ENCODE measurements at regions not wholly inside any gene's neighbourhood (a gene's known extent, or its start where the extent isn't known, plus 50 kb on each side); places are given as distances from the start of the nearest gene placed in this dataset.

DNA sequence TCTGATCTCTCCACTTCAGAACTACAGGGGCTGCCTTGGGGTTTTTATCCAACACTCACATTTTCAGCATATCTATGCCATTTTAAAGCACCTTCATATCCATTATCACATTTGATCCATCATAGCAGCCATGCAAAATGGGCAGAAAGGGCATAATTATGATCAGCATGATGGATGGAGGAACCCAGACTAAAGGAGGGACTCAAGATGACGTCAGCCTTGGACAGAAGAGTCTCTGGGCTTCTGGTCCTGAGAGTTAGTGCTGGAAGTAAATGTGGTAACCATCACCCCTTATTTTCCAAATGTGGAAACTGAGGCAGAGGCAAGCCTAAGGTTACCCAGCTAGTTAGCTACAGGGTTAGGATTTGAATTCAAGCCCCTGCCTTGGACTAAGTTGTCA is 273.1 kb downstream of the DRD1 start:
- no peak for DNase-seq (ENCODE audit: low read depth)

DNA sequence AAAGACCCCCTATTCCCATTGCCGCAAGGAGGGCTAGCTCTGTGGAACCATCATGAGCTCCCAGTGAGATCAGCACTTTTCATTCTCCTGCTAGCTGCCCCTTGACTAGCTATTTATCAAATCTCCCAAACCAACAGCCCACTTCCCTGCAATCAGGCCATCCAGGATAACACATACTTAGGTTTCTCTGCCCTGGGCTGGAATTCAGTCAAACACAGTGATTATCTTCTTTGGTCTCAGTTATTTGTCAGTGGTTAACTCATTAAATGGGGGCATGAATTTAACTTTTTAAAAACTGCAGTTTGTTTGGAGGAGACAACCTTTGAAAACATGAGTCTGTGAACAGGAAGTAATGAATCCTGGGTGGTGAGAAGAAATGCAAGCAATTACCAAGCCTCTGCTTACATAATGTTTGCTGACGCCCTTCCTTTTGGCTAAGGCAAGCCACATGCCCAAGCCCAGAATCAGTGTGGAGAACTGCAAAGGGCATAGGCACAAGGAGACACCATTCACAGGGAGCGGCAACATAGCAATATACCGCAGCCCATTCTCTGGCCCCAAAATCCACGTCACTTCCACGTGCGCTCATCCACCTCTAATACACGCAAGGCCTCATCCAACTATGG is 275.0 kb downstream of the DRD1 start:
- DNase-seq (ENCODE audit: low read depth), result no peak

DNA sequence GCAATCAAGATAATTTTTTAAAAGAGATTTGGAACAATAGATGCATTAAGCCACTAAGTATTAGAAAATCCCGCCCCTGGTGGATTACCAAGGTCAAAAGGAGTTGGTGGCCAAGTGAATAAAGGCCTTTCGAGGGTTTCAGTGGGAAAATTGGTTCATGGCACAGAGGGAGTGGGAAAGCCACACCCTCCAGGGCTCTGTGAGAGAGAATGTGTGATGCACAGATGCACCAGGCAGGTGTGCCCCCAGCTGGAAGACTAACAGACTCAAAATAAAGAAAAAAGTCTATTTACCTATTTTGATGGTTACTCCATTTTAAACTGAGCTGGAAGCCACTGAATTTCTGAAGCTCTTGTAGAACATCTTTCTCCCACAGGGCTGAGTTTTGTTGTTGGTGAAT is 278.0 kb downstream of the DRD1 start:
- DNase-seq (ENCODE audit: low read depth), result no peak

GRCh38 chr5:175163586-175164275 is 280.3 kb downstream of the DRD1 start:
- DNase-seq (ENCODE audit: low read depth), result no peak

DNA sequence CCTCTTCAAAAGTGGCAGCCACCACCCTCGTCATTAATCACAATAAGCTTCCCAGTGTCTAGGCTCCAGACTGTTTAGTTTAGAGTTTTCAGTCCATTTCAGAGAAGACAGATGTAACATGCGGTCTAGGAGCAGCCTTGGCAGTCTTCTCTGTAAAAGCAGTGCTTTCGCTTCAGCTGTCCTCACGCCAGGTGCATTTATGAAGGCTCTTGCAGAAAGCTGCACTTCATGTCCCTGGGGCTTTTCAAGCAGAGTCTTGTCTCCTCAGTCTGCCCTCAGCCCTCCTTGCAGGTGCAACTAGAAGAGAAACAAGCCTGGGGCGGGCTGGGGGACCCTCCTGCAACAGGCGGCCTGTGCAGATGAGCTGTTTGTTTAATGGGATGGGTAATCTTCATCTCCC is 281.9 kb downstream of the DRD1 start:
- DNase-seq (ENCODE audit: low read depth), result no peak

DNA sequence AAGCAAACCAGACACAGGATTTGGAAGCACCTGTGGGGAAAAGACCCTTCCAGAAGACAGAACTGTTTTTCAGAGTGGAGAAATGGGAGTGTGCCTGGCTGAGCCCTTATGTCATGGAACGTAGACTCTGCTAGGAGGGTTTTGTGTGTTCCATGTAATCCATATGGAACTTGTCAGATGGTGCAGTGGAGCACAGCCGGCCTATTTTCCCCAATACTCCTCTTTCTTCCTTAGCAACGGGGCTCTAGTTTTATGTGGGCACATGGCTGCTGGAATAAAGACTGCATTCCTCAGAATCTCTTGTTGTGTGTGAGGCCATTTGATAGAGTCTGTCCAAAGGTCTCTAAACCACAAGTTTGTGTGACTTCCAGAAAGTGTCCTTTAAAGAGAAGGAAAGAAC is 284.0 kb downstream of the DRD1 start:
- no peak for DNase-seq (ENCODE audit: low read depth)

DNA sequence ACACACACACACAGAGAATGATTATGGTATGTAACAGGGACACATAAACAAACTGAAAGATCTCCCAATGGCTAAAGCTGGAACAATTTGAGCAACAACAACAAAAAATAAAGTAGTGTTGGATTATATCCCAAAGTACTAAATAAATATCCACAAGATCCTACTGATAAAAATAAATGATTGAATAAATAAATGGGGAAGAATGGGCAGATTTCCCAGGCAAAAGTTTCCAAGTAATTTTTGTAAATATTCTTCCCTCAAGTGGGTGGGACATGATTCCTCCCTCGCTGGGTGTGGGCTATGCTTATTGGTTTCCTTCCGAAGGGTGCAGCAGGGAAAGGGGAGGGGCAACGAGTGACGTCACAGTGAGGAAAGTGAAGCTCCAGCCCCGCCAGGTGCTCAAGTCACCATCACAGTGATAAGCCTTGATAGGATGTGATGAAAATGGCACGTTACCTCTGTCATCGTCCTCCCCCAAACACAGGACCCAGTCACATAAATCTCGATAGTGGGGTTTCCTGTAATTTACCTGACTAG is 295.3 kb downstream of the DRD1 start:
- DNase-seq (ENCODE audit: low read depth), result no peak

GRCh38 chr5:175146733-175147132 is 297.2 kb downstream of the DRD1 start:
- no peak for DNase-seq (ENCODE audit: low read depth)

DNA sequence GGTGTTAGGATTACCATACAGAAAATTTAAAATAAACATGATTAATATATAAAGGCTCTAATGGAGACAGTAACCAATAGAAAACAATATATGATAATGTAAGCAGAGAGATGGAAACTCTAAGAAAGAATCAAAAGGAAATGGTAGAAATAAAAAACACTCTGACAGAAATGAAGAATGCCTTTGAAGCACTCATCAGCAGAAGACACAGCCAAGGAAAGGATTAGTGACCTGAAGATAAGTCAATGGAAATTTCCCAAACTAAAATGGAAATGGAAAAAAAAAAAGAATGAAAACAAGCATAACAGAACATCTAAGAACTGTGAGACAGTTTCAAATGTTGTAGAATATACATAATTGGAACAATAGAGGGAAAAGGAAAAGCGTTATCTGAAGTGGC is 302.6 kb downstream of the DRD1 start:
- DNase-seq (ENCODE audit: low read depth), result no peak

DNA sequence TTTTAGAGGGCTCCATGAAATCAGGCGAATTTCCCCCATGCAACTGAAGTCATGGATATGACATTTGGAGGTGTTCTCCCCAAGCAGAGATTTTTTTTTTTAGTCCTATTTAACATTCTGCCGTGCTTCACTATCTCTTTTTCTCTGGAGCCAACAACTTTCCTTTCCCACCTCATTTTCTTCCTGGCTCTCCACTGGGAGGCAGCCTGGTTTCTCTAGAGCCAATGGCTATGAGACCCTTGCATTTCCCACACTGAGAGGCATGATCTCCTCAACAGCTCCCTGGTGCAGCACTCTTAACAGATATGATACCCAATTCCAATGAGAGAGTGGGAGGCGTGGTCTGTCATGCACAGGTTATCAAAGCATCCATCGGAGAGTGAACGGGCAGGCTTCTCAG is 310.8 kb downstream of the DRD1 start:
- DNase-seq (ENCODE audit: low read depth), result no peak

DNA sequence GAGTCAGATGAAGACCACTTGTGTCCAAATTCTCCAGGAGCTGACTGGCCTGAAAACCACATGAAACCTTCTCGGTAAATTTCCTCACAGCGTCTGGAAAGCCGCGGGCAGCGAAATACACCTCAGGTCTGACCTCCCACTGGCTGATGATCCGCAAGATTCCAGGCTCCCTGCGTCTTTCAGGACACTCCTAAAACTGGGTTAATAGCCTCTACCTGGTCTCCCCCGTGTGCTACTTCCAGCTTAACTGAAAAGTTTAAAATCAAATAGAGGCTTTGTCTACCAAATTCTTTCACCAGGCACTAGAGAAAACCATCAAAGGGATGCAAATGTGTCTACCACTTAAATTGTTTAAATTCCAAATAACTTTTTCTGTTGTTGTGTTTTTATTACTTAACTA is 312.6 kb downstream of the DRD1 start:
- no peak for DNase-seq (ENCODE audit: low read depth)

DNA sequence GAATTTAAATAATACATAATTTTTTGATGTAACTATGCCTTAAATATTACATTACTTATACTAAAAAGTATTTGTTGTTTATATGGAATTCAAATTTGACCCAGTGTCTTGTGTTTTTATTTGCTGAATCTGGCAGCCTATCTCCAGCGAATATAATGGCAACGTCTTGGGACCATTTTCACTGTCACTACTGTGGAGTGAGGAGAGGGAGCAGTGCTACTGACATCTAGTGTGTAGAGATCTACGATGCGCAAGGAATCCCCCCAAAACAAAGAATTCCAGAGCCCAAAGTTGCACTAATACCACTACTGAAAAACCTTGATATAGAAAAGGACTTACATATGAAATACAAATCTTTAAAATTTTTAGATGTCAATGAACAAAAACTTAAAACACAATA is 314.4 kb downstream of the DRD1 start:
- no peak for DNase-seq (ENCODE audit: low read depth)

DNA sequence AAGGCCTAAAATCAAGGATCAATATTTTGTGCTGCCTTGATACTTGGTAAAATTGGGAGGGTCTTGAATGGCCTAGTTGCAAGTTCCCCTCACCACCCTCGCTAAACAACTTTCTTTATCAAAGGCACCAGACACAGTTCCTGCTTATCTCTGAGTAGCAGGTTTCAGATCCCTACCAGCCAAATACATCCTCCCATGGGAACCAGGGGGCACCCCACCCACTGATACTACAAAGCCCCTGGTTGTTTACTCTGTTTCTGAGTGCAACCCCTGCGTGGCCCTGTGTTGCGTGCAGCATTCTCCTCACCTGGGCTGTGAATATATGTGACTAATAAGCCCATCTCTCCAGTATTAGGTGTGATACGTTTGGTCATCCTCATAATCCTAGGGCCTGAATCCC is 314.9 kb downstream of the DRD1 start:
- no peak for DNase-seq (ENCODE audit: low read depth)

DNA sequence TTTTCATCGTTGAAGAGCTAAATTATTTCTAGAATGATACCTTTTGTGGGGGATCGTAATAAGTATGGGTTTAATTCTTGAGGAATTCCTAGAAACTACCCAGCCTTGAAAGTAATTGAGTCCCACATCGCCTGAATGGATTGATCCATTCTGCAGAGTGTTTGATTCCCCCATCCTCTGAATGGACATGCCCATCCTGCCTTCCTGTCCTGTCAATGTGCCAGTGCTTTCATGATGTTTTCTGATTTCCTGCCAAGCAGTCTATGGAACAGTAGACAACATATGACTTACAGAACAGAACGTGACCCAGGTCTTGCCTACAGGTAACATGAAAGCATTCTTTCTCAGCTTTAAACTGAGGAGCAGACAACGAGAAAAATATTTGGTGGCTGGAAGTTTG is 319.2 kb downstream of the DRD1 start:
- DNase-seq (ENCODE audit: low read depth), result no peak

DNA sequence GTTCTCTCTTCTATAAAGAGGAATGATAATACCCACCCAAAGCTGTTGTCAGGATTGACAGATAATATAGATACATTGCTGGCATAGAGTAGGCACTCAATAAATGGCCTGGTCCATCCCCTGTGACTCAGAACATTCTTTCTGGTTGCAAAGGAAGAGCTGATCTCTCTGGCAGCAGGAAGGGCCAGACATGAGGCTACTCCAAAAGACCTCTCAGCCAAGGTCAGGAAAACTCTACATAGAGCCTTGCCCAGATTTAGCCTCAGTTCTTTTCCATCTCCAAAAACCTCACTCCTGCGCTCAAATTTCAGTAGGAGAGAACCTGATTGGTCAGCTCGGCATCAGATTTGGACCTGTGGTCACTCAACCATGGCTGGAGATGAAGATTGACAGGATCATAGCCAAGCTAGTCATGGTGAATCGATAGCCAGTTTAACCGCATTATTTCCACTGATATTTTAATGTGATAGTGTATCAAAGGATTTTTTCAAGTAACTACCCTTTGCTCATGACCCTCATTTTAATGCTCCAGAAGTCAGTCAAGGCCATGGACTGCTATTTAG is 319.6 kb downstream of the DRD1 start:
- no peak for DNase-seq (ENCODE audit: low read depth)

DNA sequence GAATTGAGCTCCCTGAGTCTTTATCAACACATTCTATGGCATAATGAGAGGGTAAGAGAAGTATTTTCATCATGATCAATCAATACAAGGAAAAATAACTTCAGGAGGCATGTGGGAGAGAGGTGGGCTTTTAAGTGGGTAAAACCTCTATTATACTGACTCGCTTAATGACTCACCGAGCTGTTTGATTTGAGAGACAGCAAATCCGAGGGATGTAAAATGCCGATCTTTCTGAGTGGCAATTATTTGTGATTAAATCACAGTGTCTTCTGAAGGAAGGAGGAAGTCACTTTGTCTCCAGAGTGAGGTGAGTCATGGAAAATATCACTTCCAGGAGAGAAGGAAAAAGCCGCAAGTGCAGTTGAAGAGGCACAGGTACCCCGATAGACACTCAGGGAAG is 320.4 kb downstream of the DRD1 start:
- no peak for DNase-seq (ENCODE audit: low read depth)

DNA sequence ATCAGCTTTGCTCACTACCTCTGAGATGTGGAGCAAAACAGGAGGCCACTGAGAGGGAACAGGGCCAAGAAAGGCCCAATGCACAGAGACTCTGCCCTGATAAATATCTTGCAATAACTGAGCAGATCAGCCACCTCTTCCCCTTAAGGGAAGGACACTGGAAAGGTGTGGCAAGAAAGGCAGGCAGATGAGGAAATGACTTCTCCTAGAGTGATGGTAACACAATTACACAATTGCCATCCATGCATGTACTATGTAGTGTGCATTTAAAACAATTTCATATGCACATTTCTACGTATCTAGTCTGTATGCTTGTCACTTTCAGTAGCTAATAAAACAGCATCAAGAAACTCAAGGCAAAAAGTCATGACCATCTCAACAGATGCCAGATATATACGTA is 322.5 kb downstream of the DRD1 start:
- DNase-seq (ENCODE audit: low read depth), result no peak

DNA sequence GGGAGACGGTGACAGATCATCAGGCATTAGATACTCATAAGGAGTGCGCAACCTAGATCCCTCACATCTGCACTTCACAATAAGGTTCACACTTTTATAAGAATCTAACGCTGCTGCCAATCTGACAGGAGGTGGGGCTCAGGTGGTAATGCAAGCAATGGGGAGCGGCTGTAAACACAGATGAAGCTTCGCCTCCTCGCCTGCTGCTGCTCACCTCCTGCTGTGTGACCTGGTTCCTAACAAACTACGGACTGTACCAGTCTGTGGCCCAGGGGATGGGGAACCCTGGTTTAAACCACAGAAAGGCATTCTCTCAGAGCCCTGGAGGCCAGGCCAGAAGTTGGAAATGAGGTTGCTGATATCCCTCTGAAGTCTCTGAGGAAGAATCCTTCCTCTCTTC is 323.6 kb downstream of the DRD1 start:
- no peak for DNase-seq (ENCODE audit: low read depth)

- DNase-seq (ENCODE audit: low read depth), result no peak
Measured at GRCh38 chr5:175118700-175119309, 325.2 kb downstream of the DRD1 start.

GRCh38 chr5:175116466-175117048 is 327.4 kb downstream of the DRD1 start:
- no peak for DNase-seq (ENCODE audit: low read depth)

GRCh38 chr5:175115831-175116230 is 328.2 kb downstream of the DRD1 start:
- no peak for DNase-seq (ENCODE audit: low read depth)

GRCh38 chr5:175113947-175114346 is 330.0 kb downstream of the DRD1 start:
- no peak for DNase-seq (ENCODE audit: low read depth)

Measured in RPMI7951 (cell line).